ENCODE measurements at regions not wholly inside any gene's neighbourhood (a gene's known extent, or its start where the extent isn't known, plus 50 kb on each side); places are given as distances from the start of the nearest gene placed in this dataset.

GRCh38 chr11:37811349-37811748 lies 1213.3 kb upstream of the RAG2 start:
- TF ChIP-seq CTCF (IDR thresholded peaks at IDR 0.05; ENCODE audit: low read depth, low read length): no peak
- H3K4me3 ChIP-seq (ENCODE audit: low read depth, low read length): no peak overlapping the region

GRCh38 chr11:37804666-37805065 lies 1206.6 kb upstream of the RAG2 start:
- no peak overlapping the region for H3K4me3 ChIP-seq (ENCODE audit: low read depth, low read length)
- TF ChIP-seq CTCF (IDR thresholded peaks at IDR 0.05; ENCODE audit: low read depth, low read length): no peak

GRCh38 chr11:37788141-37788877 lies 1190.3 kb upstream of the RAG2 start:
- H3K4me3 ChIP-seq (ENCODE audit: low read depth, low read length): no peak overlapping the region
- no peak for TF ChIP-seq CTCF (IDR thresholded peaks at IDR 0.05; ENCODE audit: low read depth, low read length)

GRCh38 chr11:37786214-37786755 lies 1188.2 kb upstream of the RAG2 start:
- no peak overlapping the region for H3K4me3 ChIP-seq (ENCODE audit: low read depth, low read length)
- TF ChIP-seq CTCF (IDR thresholded peaks at IDR 0.05; ENCODE audit: low read depth, low read length): no peak

GRCh38 chr11:37774441-37774840 lies 1176.4 kb upstream of the RAG2 start:
- no peak overlapping the region for H3K4me3 ChIP-seq (ENCODE audit: low read depth, low read length)
- no peak for TF ChIP-seq CTCF (IDR thresholded peaks at IDR 0.05; ENCODE audit: low read depth, low read length)

GRCh38 chr11:37770145-37770544 lies 1172.1 kb upstream of the RAG2 start:
- H3K4me3 ChIP-seq (ENCODE audit: low read depth, low read length): no peak overlapping the region
- TF ChIP-seq CTCF (IDR thresholded peaks at IDR 0.05; ENCODE audit: low read depth, low read length): no peak

- TF ChIP-seq CTCF (IDR thresholded peaks at IDR 0.05; ENCODE audit: low read depth, low read length): no peak
- H3K4me3 ChIP-seq (ENCODE audit: low read depth, low read length): no peak overlapping the region
Measured at GRCh38 chr11:37762079-37762478, 1164.0 kb upstream of the RAG2 start.

Measured in WI38 (cell line).